ENCODE measurements at regions not wholly inside any gene's neighbourhood (a gene's known extent, or its start where the extent isn't known, plus 50 kb on each side); places are given as distances from the start of the nearest gene placed in this dataset.

- ChIA-PET POLR2A (no interaction called here), CTCF (no interaction called here)
- ATAC-seq (no peak), DNase-seq (ENCODE audit: low read depth in 1 of 2, low spot score in 1 of 2) (no peak), FAIRE-seq (no peak)
- H3K4me3 ChIP-seq: no peak overlapping the region
- H3K9me3 ChIP-seq: no peaks in the 10 kb centered on the region
- WGBS (ENCODE audit: missing lambda C conversion rate): 24% methylated on average over 1 of the region's 1 CpG
- H3K4me2 ChIP-seq: no peak overlapping the region
- no peak overlapping the region for H3K27ac ChIP-seq
- no peaks in the 10 kb centered on the region for H3K4me1 ChIP-seq
- no peak for TF ChIP-seq EP300 (IDR thresholded peaks at IDR 0.05)
- no peak for TF ChIP-seq CTCF (IDR thresholded peaks at IDR 0.05)
- TF ChIP-seq ZSCAN20 (CRISPR knock-in tag; IDR thresholded peaks at IDR 0.05): no peak
- TF ChIP-seq NPAS2 (CRISPR knock-in tag; IDR thresholded peaks at IDR 0.05; ENCODE audit: borderline replicate concordance): no peak
- no peak for TF ChIP-seq RARB (CRISPR knock-in tag; IDR thresholded peaks at IDR 0.05)
- no peak for TF ChIP-seq SMC3 (IDR thresholded peaks at IDR 0.05)
These were observed 489.0 kb upstream of the CDIN1 start for GRCh38 chr15:36090286-36090946.

- Histone ChIP-seq H3K27ac (no peak overlapping the region), H3K4me1 (no peaks in the 10 kb centered on the region), H3K9me3 (no peaks in the 10 kb centered on the region), H3K4me2 (no peak overlapping the region), H3K4me3 (no peak overlapping the region)
- POLR2A ChIA-PET: no interaction called here
- ATAC-seq (no peak), FAIRE-seq (no peak), DNase-seq (ENCODE audit: low read depth in 1 of 2, low spot score in 1 of 2) (no peak)
- 52% methylated on average over 6 of the region's 6 CpGs for WGBS (ENCODE audit: missing lambda C conversion rate)
- CTCF ChIA-PET: no interaction called here
- TF ChIP-seq CTCF (IDR thresholded peaks at IDR 0.05) (no peak), CEBPB (IDR thresholded peaks at IDR 0.05) (no peak), KDM1A (IDR thresholded peaks at IDR 0.05; ENCODE audit: low read depth) (no peak), HDAC2 (IDR thresholded peaks at IDR 0.05) (no peak), HOXB13 (CRISPR knock-in tag; IDR thresholded peaks at IDR 0.05; ENCODE audit: low read depth) (no peak), GATA3 (IDR thresholded peaks at IDR 0.05; ENCODE audit: borderline replicate concordance) (no peak), PBX3 (IDR thresholded peaks at IDR 0.05) (no peak)
These were observed 472.6 kb upstream of the CDIN1 start for GRCh38 chr15:36106640-36107335.

GRCh38 chr15:36108541-36108940, 470.9 kb upstream of the CDIN1 start:
- no peaks in the 10 kb centered on the region for H3K4me1 ChIP-seq
- no peak overlapping the region for H3K4me3 ChIP-seq
- H3K27ac ChIP-seq: no peak overlapping the region
- no peak for DNase-seq (ENCODE audit: low read depth in 1 of 2, low spot score in 1 of 2)
- ChIA-PET CTCF (no interaction called here), POLR2A (no interaction called here)
- no peak for FAIRE-seq
- H3K9me3 ChIP-seq: no peaks in the 10 kb centered on the region
- H3K4me2 ChIP-seq: no peak overlapping the region
- no peak for ATAC-seq
- 29% methylated on average over 1 of the region's 2 CpGs for WGBS (ENCODE audit: missing lambda C conversion rate)
- no peak for TF ChIP-seq HMGXB4 (CRISPR knock-in tag; IDR thresholded peaks at IDR 0.05; ENCODE audit: borderline replicate concordance)
- no peak for TF ChIP-seq RNF2 (IDR thresholded peaks at IDR 0.05; ENCODE audit: borderline replicate concordance, low read depth)
- no peak for TF ChIP-seq BHLHE40 (IDR thresholded peaks at IDR 0.05; ENCODE audit: low read depth, low read length)
- no peak for TF ChIP-seq EP300 (IDR thresholded peaks at IDR 0.05)
- no peak for TF ChIP-seq ZFP36 (IDR thresholded peaks at IDR 0.05; ENCODE audit: borderline replicate concordance, partially characterized antibody)
- TF ChIP-seq FOXS1 (CRISPR knock-in tag; IDR thresholded peaks at IDR 0.05): no peak
- TF ChIP-seq EHMT2 (IDR thresholded peaks at IDR 0.05; ENCODE audit: low read depth): no peak
- no peak for TF ChIP-seq USF2 (IDR thresholded peaks at IDR 0.05)
- TF ChIP-seq ELK1 (IDR thresholded peaks at IDR 0.05; ENCODE audit: low read depth, low read length): no peak
- TF ChIP-seq CHD4 (IDR thresholded peaks at IDR 0.05; ENCODE audit: borderline replicate concordance): no peak
- TF ChIP-seq JUNB (IDR thresholded peaks at IDR 0.05): no peak
- TF ChIP-seq HEYL (CRISPR knock-in tag; IDR thresholded peaks at IDR 0.05): no peak
- no peak for TF ChIP-seq RAD21 (conservative IDR thresholded peaks at IDR 0.05 in 1 of 2, IDR thresholded peaks at IDR 0.05 in 1 of 2)
